HG03571 (cell line): ENCODE measurements at regions not wholly inside any gene's neighbourhood (a gene's known extent, or its start where the extent isn't known, plus 50 kb on each side); places are given as distances from the start of the nearest gene placed in this dataset.

Experiments
- ATAC-seq: cut with Tn5 transposase; IDR thresholded peaks from one replicate; pipeline ENCODE4 v1.9.1; 2021; ENCODE audit not compliant: unreplicated experiment

DNA sequence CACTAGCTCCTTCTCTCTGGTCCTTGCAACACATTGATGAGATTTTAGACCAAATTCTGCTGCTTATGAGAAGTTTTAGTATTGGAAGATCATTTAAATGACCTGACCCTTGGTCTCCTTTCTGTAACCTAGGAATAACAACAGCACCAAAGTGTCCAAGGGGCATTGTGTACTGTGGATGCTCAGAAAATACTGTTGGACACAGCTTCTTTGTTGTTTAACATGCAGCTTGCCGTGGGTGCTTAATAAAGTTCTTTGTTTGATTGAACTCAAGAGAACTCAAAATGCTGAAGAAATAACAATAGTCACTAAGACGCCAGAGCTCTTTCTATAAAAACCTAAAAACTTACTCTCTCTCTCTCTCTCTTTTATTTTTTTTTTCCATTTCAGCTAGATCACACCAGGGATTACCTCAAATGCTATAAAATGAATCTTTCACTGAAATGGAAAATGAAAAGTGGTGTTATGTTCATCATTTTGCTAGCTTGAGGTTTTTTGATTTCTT is 548.9 kb upstream of the CDH8 start:
- ATAC-seq: no peak

DNA sequence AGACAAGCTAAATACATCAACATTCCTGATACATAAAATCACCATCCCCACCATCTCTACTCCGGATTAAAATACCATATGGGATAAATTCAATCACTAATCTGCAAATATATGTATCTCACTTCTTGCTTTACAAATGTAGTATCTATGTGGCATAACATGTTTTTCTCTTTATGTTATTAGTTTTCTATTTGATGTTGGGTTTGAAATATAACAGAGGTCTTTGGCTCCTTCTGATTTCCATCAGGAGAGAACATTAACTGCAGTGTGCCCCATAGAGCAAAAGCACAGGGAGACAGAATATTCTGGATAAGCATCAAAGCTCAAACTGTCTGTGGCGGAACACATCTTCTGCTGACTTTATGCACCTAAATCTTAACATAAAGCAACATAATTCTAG is 547.2 kb upstream of the CDH8 start:
- no peak for ATAC-seq

DNA sequence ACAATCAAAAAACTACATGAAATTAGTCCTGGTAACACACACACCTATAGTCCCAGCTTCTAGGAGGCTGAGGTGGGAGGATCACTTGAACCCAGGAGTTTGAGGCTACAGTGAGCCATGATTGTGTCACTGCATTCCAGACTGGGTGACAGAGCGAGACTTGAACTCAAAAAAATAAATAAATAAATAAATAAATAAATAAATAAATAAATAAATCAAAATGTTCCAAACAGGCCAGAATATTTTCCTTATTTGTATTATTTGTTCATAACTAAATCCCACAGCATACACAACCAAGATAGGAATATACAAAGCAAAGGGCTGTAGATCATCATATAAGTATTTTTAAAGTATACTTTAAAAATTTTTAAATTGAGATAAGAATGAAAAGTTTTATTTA is 537.2 kb upstream of the CDH8 start:
- ATAC-seq: no peak

DNA sequence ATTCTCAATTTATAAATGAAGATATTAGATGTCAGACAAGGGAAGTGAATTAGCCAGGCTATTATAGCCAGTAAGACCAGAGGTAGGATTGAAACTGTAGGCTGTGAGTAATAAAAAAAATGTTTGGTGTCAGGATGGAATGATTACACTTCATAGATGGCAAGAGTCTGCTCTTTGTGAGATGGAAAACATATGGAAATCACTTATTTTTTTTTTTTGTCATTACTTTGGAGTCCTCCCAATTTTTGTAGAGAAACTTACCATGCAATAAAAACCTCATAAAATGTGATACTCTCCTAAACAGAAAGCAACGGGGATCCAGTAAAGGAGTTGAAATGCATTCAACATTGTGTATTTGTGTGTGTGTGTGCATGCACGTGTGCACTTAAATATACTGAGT is 532.7 kb upstream of the CDH8 start:
- ATAC-seq: no peak

DNA sequence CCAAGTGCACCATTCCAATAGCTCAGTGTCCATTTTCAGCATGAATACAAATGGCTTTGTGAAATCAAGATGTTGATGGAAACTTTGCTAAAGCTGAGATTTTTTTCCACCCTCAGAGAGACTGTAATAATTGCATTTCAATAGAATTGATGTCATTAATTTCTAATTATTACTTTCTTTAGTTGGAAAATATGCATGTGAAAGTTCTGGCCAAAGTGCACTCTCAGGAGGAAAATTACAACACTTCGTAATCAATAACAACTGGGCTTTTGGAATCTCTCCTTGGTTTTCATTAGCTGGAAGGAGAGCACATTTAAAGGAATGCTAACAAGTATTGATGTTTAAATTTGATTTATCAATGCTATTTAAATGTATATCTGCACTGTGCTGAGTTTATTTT is 529.5 kb upstream of the CDH8 start:
- ATAC-seq: no peak

DNA sequence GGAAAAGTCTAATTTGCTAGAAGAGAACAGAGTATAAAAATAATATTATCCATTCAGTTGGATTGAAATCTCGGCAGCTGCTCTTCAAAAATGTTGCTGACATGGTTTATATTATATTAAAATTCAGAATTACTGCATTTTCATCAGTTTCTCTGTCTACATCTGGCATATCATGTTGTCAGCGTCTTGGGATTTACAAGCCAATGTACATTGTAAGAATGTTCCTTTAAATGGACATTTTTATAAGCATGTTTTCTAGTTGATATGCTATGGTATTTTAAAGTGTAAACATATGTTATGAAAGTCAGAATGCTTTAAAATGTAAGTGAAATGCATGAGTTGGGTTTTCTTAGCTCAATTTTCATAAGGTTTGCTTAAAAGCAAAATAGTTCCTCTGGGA is 528.1 kb upstream of the CDH8 start:
- ATAC-seq: no peak

DNA sequence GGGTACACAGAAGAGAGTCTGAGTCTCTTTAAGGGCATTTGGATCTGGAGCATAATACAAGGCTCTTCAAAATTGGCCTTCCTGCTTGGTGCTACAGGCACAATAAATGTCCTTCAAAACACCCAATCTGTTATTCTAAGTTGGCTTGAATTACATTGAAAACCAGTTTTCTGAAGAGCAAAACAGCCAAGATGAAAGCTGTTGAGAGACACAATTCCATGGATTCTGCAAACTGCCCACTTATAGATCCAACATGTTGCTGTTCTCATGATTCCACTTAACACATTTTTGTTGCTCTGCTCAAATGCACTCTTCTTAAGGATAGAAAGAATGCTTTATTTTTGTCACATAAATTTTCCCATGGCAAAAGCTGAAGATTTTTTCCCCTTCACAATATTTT is 525.9 kb upstream of the CDH8 start:
- ATAC-seq: no peak

DNA sequence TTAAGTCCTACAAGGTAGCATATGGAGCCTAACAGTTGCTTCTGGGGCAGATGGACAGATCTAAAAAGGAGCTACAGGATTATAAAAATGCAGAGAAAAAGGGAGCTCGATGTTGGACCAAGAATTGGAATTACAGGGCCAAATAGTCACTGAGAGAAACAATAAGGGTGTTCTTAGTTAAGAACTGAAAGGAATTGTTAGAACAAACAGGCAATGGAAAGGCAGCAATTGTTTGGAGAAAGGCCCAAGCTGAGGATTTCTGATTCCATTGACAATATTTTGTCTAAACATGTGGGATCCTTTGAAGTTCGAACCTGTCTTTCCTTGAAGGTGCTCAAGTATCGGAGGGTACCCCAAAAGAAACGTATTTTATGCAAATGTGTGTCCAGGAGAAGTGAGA is 513.6 kb upstream of the CDH8 start:
- ATAC-seq: no peak

DNA sequence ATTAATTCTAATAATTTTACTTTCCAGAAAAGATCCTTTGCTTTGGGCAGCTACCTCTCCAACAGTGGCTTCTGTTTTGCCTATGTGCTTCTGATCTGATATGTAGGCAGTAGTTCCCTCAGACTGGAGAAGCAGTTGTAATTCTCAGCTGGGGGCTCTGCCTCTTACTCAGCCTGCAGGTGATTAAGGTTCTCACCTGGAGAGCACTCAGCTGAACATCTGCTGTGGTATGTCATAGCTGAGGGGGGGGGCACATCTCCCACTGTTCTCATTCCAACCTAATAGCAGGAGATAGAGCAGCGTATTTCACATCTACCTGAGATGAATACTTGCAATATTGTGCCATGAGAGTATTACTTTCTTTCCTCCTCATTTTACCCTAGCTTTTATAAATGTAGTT is 511.9 kb upstream of the CDH8 start:
- no peak for ATAC-seq

DNA sequence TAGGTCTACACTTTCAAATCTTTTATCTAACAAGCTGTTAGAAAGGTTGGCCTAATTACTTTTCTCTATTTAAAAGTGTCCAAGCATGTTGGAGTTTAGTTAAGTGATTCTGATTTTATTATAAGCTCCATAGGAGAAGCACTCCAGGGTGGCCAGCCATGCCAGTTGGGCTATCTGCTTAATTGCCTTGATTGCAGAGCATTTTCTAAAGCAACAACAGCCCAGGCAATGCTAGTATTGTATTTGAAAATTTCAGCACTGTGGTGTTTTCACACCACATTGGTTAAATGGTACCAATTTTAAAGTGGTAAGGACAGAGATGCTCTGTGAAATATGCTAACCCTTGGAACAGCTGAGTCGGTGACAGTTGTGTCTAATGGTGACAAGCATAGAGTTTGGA is 510.5 kb upstream of the CDH8 start:
- ATAC-seq: no peak

DNA sequence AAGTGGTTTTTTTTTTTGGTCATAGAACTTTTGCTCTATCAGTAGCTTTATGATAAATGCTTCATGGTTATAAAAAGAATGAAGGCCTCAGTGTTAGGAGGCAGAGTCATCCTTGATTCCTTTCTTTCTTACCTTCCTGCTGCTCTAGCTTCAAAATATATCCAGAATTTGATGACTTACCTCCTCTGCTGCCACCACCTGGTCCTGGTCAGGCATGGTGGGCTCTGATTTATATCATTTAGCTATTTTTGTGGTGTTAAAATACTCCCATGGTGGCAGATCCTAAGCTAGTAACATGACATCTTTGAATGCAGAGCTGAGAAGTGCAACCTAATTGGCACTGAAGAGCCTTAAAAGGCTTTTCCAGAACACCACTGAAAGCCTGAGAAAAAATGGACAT is 508.8 kb upstream of the CDH8 start:
- ATAC-seq: no peak

DNA sequence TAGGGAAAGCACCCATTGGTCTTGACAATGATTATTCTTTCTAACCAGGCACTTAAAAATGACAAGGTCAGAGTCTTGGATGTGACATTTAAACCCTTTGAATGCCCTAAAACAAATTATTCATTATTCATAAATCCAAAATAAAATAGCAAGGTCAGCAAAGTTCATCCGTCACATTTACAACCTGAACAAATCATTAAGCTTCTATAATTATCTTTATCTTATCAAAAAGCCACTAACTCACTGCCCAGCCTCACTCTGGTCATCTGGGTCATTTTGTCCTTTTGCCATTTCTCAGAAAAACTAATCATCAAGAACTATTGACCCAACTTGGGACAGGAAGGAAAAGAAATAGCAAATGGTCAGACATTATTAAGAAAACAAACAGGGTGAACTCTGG is 507.3 kb upstream of the CDH8 start:
- ATAC-seq: no peak

DNA sequence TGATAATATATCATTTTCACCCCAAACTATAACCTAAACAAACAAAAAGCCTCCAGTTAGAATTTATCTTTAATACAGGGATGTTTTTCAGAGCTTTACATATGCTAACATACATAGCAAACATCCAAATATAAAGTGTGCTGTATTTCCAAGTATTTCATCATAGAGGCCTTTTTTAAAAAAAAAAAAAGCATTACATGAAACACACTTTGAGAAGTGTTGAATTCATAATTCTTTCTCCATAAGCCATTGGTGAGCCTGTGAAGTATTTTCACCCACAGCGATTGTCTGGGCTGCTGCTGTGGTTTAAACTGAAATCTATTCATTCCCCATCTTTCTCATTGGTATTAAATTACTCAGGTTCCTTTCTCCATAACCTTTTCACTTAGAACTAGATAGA is 503.4 kb upstream of the CDH8 start:
- no peak for ATAC-seq

DNA sequence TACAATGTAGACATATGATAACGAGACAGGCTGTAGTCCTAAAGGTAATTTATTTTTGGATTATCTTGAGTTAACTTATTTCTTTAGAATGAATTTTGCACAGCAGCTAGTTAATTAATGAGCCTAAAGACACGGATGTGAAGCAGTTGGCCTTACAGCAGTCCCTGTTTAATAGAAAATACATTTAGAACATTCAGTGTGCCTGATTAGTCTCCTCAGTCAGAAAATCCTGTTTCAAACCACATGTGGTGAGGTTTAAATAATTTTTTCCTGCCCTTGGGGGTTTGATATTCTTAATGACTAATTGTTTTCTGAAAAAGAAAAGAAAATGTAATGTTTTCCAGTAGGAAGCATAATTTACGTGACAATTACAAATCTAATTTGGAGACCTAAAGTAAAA is 494.2 kb upstream of the CDH8 start:
- ATAC-seq: no peak

DNA sequence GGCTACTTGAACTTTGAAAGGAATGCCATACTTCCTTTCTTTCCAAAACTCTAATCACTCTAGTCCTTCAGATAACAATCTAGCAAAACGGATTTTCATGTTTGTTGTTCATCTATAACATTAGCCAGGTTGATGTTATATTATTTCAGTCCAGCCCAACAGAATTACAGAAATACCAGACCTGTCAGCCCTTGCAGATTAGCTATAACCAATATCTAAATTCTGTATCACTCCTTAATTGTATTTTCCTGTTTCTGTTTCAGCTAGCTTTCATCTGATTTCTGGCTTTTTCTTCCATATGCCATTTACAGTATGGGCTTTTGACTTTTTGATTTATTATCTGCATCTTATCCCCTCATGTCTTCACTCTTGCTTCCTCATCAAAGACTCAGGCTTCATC is 479.8 kb upstream of the CDH8 start:
- ATAC-seq: no peak

DNA sequence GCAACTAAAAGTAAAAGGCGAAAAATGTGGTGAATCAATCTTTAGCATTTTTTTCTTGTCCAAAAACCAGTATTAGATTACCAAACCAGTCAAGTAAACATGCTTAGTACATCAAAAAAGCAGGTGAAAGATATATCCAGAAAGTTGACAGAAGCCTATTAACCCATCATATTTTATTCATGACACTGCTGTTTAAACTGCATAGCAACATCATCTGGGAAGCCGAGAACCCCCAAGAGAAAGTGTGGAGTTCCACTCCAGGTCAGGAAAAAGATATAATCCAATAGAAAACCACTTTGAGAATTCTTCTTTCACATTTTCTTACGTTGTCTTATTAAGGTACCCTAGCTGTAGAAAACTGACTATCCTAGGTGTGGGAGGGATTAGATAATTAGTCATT is 466.8 kb upstream of the CDH8 start:
- ATAC-seq: no peak

DNA sequence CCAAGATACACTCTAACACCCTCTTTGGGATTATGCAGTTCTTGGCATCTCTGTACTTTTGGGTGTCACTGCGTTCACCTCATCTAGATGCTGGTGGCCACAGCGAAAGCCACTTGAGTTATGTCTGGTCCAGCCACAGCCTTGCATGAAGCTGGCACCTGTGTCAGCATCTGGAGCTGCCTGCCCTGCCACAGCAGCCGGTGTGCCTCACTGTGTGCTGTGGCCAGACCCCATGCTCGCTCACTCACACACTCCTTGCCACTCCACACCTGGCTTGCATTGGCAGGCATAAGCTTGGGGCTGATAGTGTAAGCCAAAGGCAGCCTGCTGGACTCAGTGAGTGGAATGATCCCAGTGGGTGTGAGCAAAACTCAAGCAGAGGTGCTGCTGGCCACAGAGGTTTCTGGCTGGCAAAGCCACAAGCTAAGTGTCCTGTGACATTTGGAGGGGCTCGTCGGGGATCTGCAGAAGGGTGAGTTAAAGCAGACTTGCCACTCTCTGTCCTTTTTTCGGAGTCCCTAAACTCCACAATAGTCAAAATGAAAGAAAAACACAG is 442.7 kb upstream of the CDH8 start:
- no peak for ATAC-seq

DNA sequence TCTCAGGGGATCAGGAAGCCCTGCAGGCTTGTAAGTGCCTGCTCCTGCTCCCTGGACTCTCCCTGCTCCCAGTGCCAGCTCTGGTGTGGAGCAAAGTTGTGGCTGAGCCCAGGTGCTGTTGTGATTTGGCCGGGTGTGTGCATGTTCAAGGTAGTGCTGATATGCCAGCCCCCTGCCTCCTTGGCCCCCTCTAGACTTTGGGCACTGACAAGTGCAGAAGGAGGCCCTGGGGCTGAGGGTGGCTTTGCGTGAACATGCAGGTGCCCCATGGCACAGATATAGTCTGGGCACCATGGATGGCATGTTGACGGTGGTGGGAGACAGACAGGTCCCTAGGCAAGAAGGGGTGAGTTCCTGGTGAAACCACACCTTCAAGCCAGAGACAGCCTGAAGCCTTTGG is 441.6 kb upstream of the CDH8 start:
- no peak for ATAC-seq

DNA sequence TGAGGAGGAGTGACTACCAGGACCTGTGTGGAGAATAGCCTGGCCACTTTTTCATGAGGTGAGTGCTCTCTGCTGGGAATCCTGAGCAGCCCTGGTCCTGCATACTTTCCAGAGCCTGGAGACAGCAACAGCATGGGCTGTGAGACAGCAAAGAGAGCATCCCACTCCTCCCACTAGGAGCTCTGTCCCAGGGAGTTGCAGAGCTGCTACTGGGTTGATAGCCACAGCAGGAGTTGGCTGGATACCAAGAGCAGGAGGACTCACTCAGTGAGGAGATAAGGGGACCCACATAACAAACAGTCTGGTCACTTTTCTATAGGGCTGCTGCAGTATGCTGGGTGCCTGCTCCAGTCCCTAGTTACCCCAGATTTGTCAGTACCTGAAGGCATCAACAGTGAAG is 439.3 kb upstream of the CDH8 start:
- ATAC-seq: no peak

DNA sequence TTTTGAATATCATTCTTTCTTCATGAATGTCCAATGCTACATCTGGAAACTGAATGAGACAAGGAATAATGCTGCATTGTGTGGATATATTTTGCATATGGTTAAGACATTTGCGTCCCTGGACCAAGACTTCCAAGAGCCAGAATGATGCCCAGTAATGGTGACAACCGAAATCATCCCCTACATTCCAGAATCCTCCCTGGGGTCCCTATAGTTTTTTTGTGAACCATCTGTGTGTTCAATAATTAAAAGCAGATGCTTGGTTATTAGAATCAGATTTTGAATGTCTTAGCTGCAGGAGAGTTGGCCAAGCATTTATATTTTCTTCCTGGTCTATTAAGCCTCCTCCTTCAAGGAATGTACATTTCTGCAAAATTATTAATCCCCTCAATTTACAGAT is 426.7 kb upstream of the CDH8 start:
- no peak for ATAC-seq

DNA sequence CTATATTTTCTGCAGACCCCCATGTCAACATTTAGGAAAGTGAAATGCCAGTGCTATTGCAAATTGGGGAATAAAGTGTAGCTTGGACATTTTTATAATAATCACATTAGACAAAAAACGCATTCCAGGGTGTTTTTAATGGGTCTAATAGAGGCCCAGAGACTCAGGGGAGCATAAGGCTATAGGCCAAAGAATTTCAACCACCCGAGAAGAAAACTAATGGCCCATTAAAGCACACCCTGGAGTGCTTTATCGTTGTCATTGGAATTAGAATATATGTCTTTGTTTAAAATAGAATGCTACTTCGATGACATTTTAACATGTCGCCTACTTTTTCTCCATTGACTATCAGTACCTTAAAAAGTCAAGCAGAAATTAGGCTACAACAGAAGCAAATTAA is 414.1 kb upstream of the CDH8 start:
- ATAC-seq: no peak

DNA sequence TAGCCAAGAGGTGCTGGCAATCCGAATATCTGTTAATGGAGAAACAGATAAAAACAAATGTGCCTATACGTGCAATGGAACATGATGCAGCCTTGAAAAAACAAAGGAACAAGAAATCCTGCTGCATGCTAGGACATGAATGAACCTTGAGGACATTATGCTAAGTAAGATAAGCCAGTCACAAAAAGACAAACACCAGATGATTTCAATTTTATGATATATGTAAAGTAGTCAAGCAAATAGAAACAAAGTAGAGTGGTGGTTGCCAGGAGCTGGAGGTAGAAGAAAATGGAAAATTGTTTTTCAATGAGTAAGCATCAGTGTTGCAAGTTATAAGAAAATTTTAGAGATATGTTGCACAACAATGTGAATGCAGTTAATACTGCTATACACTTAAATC is 409.7 kb upstream of the CDH8 start:
- ATAC-seq: no peak

DNA sequence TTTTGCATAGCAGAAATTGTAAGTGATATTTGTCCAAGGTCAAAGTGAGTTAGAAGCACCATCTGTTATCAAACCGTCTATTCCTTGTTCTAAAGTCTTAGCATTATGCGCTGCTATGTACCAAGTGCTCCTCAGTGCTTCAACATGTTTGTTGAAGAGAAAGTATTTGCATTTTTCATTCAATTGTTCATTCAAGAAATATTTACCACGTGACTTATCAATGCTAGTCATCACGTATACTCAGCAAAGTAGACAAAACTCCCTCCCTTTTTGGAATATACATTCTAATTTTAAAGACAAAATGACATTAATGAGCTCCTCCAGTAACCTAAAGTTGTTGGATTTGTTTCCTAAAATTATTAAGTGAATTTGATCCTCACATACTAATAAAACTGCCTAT is 388.0 kb upstream of the CDH8 start:
- no peak for ATAC-seq

DNA sequence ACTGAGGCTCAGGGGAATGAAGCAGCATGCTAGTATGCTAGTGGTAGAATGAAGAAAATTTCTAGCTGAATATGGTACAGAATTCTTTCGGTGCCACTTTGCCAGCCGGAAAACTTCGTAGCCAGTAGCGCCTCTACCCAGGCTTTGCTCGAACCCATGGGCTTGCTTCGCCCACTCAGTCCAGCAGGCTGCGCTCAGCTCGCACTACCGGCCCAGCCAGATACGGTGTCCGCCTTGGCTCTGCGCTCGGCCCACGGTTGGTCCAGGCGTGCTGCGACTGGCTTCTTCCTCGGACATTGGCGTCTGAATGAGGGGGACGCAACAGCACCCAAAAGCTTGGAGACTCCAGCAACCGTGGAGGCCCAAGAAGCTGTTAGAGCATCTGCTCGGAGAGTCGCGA is 372.5 kb upstream of the CDH8 start:
- no peak for ATAC-seq
